GM23338 (cell line): ENCODE measurements at regions not wholly inside any gene's neighbourhood (a gene's known extent, or its start where the extent isn't known, plus 50 kb on each side); places are given as distances from the start of the nearest gene placed in this dataset.

Experiments used
- CTCF ChIP-seq, 2 experiments: fragments of 200-600 bp in 1 of 2; sonication (generic) in 1 of 2; conservative IDR thresholded peaks; 2 replicates each; pipeline versions ENCODE4 v1.5.1 to v1.6.1; 2016 to 2017; ENCODE audit warnings: antibody characterized with exemption in 2 of 2, low read depth in 2 of 2, mild to moderate bottlenecking in 2 of 2, moderate library complexity in 1 of 2
- ETS1 ChIP-seq: IDR thresholded peaks from 2 replicates; pipeline ENCODE4 v1.6.1; 2016; ENCODE audit warnings: antibody characterized with exemption
- EZH2 ChIP-seq: fragments of 200-600 bp; sonication (generic); IDR thresholded peaks from one replicate; pipeline ENCODE4 v1.8.0; 2017; ENCODE audit warnings: antibody characterized with exemption, mild to moderate bottlenecking, low read depth; ENCODE audit not compliant: unreplicated experiment
- POLR2AphosphoS5 ChIP-seq: IDR thresholded peaks from 2 replicates; pipeline ENCODE4 v1.6.1; 2016; ENCODE audit warnings: antibody characterized with exemption, low read depth
- ZNF114 ChIP-seq: fragments of 250-450 bp; sonication (Bioruptor Pico); IDR thresholded peaks from 2 replicates; pipeline ENCODE4 v1.5.0; 2020; ENCODE audit warnings: mild to moderate bottlenecking, moderate library complexity
- TF ChIP-seq, protein P1 (sequence below): fragments of 250-450 bp; sonication (Bioruptor Pico); IDR thresholded peaks from 2 replicates; pipeline ENCODE4 v1.5.0; 2020; ENCODE audit warnings: mild to moderate bottlenecking, moderate library complexity
- TF ChIP-seq, protein P2 (sequence below): IDR thresholded peaks from one replicate; pipeline ENCODE4 v1.6.1; 2018; ENCODE audit warnings: antibody characterized with exemption; ENCODE audit not compliant: unreplicated experiment

DNA sequence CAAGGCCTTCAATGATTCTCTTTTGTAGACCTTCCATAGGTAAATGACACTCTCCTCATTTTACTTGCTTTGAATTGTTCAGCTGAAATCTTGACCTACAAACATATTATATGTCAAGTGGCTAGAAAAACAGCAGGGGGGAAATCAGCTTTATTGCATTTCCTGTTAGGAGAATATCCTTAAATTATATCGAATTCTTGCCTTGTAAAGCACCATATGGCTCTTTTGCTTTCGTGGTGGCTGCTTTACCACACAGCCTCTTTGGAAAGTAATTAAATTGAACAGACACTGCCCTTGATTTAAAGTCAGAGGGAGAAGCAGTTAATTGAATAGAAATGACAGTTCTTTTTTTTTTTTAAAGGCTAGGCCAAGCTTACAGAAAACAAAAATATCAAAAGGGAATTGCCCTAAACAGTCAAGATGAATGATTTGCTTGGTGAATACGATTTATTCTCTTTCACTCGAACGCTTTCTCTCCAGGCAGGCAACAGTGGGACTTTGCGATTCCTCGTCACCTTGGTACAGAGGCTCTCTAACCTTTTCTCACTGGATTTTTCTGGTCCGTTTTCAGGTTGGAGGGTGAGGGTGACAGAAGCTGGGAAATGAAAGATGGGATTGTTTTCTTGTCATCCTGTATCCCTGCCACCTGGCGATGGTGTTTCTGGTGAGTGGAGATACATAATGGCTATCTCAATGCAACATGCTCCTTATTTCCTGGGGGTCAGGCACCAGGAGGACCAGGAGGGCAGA lies 126.0 kb downstream of the GATA3 start (continued):
- TF ChIP-seq, protein P1, sequence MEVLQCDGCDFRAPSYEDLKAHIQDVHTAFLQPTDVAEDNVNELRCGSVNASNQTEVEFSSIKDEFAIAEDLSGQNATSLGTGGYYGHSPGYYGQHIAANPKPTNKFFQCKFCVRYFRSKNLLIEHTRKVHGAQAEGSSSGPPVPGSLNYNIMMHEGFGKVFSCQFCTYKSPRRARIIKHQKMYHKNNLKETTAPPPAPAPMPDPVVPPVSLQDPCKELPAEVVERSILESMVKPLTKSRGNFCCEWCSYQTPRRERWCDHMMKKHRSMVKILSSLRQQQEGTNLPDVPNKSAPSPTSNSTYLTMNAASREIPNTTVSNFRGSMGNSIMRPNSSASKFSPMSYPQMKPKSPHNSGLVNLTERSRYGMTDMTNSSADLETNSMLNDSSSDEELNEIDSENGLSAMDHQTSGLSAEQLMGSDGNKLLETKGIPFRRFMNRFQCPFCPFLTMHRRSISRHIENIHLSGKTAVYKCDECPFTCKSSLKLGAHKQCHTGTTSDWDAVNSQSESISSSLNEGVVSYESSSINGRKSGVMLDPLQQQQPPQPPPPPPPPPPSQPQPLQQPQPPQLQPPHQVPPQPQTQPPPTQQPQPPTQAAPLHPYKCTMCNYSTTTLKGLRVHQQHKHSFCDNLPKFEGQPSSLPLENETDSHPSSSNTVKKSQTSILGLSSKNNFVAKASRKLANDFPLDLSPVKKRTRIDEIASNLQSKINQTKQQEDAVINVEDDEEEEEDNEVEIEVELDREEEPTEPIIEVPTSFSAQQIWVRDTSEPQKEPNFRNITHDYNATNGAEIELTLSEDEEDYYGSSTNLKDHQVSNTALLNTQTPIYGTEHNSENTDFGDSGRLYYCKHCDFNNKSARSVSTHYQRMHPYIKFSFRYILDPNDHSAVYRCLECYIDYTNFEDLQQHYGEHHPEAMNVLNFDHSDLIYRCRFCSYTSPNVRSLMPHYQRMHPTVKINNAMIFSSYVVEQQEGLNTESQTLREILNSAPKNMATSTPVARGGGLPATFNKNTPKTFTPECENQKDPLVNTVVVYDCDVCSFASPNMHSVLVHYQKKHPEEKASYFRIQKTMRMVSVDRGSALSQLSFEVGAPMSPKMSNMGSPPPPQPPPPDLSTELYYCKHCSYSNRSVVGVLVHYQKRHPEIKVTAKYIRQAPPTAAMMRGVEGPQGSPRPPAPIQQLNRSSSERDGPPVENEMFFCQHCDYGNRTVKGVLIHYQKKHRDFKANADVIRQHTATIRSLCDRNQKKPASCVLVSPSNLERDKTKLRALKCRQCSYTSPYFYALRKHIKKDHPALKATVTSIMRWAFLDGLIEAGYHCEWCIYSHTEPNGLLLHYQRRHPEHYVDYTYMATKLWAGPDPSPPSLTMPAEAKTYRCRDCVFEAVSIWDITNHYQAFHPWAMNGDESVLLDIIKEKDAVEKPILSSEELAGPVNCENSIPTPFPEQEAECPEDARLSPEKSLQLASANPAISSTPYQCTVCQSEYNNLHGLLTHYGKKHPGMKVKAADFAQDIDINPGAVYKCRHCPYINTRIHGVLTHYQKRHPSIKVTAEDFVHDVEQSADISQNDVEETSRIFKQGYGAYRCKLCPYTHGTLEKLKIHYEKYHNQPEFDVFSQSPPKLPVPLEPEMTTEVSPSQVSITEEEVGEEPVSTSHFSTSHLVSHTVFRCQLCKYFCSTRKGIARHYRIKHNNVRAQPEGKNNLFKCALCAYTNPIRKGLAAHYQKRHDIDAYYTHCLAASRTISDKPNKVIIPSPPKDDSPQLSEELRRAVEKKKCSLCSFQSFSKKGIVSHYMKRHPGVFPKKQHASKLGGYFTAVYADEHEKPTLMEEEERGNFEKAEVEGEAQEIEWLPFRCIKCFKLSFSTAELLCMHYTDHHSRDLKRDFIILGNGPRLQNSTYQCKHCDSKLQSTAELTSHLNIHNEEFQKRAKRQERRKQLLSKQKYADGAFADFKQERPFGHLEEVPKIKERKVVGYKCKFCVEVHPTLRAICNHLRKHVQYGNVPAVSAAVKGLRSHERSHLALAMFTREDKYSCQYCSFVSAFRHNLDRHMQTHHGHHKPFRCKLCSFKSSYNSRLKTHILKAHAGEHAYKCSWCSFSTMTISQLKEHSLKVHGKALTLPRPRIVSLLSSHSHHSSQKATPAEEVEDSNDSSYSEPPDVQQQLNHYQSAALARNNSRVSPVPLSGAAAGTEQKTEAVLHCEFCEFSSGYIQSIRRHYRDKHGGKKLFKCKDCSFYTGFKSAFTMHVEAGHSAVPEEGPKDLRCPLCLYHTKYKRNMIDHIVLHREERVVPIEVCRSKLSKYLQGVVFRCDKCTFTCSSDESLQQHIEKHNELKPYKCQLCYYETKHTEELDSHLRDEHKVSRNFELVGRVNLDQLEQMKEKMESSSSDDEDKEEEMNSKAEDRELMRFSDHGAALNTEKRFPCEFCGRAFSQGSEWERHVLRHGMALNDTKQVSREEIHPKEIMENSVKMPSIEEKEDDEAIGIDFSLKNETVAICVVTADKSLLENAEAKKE = no peak
- TF ChIP-seq EZH2 (no peak), CTCF (conservative IDR thresholded peaks at IDR 0.05; ENCODE audit: low read depth in 2 of 2) (no peak), ETS1 (no peak), ZNF114 (CRISPR knock-in tag) (no peak), POLR2AphosphoS5 (no peak)
- TF ChIP-seq, protein P2, sequence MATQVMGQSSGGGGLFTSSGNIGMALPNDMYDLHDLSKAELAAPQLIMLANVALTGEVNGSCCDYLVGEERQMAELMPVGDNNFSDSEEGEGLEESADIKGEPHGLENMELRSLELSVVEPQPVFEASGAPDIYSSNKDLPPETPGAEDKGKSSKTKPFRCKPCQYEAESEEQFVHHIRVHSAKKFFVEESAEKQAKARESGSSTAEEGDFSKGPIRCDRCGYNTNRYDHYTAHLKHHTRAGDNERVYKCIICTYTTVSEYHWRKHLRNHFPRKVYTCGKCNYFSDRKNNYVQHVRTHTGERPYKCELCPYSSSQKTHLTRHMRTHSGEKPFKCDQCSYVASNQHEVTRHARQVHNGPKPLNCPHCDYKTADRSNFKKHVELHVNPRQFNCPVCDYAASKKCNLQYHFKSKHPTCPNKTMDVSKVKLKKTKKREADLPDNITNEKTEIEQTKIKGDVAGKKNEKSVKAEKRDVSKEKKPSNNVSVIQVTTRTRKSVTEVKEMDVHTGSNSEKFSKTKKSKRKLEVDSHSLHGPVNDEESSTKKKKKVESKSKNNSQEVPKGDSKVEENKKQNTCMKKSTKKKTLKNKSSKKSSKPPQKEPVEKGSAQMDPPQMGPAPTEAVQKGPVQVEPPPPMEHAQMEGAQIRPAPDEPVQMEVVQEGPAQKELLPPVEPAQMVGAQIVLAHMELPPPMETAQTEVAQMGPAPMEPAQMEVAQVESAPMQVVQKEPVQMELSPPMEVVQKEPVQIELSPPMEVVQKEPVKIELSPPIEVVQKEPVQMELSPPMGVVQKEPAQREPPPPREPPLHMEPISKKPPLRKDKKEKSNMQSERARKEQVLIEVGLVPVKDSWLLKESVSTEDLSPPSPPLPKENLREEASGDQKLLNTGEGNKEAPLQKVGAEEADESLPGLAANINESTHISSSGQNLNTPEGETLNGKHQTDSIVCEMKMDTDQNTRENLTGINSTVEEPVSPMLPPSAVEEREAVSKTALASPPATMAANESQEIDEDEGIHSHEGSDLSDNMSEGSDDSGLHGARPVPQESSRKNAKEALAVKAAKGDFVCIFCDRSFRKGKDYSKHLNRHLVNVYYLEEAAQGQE = no peak
